Endothelial cell of umbilical vein (primary cell): ENCODE measurements at regions not wholly inside any gene's neighbourhood (a gene's known extent, or its start where the extent isn't known, plus 50 kb on each side); places are given as distances from the start of the nearest gene placed in this dataset.

Experiments used
- CTCF ChIP-seq, 2 donors: IDR thresholded peaks; 1 replicate in 1 of 2; 2 replicates in 1 of 2; pipeline ENCODE4 v1.5.1; 2011; ENCODE audit warnings: low read length in 2 of 2, mild to moderate bottlenecking in 2 of 2, moderate library complexity in 2 of 2, control low read depth in 1 of 2, inconsistent platforms in 1 of 2, low read depth in 1 of 2; ENCODE audit not compliant: insufficient read depth in 1 of 2; ENCODE audit errors: extremely low read depth in 1 of 2
- EZH2 ChIP-seq: IDR thresholded peaks from 2 replicates; pipeline ENCODE4 v1.6.1; 2012; ENCODE audit warnings: borderline replicate concordance, low read depth, mild to moderate bottlenecking, moderate library complexity, low read length, inconsistent platforms; ENCODE audit not compliant: severe bottlenecking
- FOS ChIP-seq: IDR thresholded peaks from 2 replicates; pipeline ENCODE4 v1.6.1; 2011; ENCODE audit warnings: mild to moderate bottlenecking, low read length, moderate library complexity, borderline replicate concordance; ENCODE audit not compliant: insufficient read depth
- GATA2 ChIP-seq: IDR thresholded peaks from 2 replicates; pipeline ENCODE4 v1.7.0; 2011; ENCODE audit warnings: low read depth, mild to moderate bottlenecking, moderate library complexity, mixed read lengths, low read length; ENCODE audit not compliant: insufficient read length, insufficient read depth
- JUN ChIP-seq: IDR thresholded peaks from 2 replicates; pipeline ENCODE4 v1.6.1; 2011; ENCODE audit warnings: borderline replicate concordance, low read depth; ENCODE audit not compliant: insufficient read length, insufficient read depth
- MYC ChIP-seq: IDR thresholded peaks from one replicate; pipeline ENCODE4 v1.6.1; 2011; ENCODE audit warnings: mild to moderate bottlenecking, low read depth, low read length
- POLR2A ChIP-seq: IDR thresholded peaks from 2 replicates; pipeline ENCODE4 v1.6.1; 2012; ENCODE audit warnings: low read depth, mild to moderate bottlenecking, control low read depth, low read length
- POLR2AphosphoS5 ChIP-seq: IDR thresholded peaks from 2 replicates; pipeline ENCODE4 v1.6.1; 2012; ENCODE audit warnings: low read depth, mild to moderate bottlenecking, control low read depth, low read length, moderate library complexity; ENCODE audit not compliant: insufficient read depth
- TF ChIP-seq, protein P1 (sequence below): IDR thresholded peaks from 2 replicates; pipeline ENCODE4 v1.6.1; 2011; ENCODE audit not compliant: insufficient read depth, insufficient read length

DNA sequence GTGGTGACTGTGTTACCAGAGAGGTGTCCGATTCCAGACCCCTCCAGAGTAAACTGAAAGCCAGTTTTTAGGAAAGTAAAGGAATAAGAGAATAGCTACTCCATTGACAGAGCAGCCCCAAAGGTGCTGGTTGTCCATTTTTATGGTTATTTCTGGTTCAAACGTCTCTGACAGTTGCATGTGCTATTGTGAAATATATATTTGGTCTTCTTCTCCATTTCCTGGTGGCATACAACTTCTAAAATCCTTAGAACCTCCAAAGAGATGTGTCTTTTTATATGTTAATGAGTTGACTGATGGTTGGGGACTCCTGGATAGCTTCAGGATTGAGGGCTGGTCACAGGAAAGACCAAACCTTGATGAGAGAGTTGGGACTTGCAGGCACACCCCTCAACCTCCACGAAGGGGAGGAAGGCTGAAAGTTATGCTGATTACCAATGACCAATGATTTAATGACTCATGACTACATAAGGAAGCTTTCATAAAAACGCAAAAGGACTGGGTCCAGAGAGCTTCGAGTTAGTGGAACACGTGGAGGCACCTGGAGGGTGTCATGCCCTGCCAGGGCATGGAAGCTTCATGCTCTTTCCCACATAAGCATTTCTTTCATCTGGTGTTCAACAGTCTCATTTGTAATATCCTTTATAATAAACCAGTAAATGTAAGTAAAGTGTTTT, 100.7 kb downstream of the SLC16A1 start:
- no peak for TF ChIP-seq CTCF (IDR thresholded peaks at IDR 0.05; ENCODE audit: extremely low read depth in 1 of 2, insufficient read depth in 1 of 2, low read depth in 1 of 2, low read length in 2 of 2)
- TF ChIP-seq POLR2A: no peak
- TF ChIP-seq, protein P1, sequence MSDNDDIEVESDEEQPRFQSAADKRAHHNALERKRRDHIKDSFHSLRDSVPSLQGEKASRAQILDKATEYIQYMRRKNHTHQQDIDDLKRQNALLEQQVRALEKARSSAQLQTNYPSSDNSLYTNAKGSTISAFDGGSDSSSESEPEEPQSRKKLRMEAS: no peak
- TF ChIP-seq EZH2: no peak
- no peak for TF ChIP-seq FOS
- no peak for TF ChIP-seq POLR2AphosphoS5
- TF ChIP-seq GATA2: no peak
- TF ChIP-seq JUN: no peak
- TF ChIP-seq MYC: no peak
